Neuronal stem cell (in vitro differentiated cells): ENCODE measurements at regions not wholly inside any gene's neighbourhood (a gene's known extent, or its start where the extent isn't known, plus 50 kb on each side); places are given as distances from the start of the nearest gene placed in this dataset.
A peak's percentile ranks its signal among the peaks of the same experiment; 100 is the strongest.

Source experiments
- DNase-seq: peaks from one replicate; pipeline ENCODE4 v3.0.0-alpha.2; 2013; ENCODE audit warnings: low spot score
- H2AFZ ChIP-seq: one replicate; pipeline ENCODE4 v1.6.1; 2013; ENCODE audit warnings: mild to moderate bottlenecking, low read length, inconsistent platforms
- H2AK5ac ChIP-seq: 2 replicates; pipeline ENCODE4 v1.6.1; 2013; ENCODE audit warnings: low read depth, mild to moderate bottlenecking, inconsistent platforms, low read length, moderate library complexity, mixed read lengths
- H2BK120ac ChIP-seq: 2 replicates; pipeline ENCODE4 v1.6.1; 2013; ENCODE audit warnings: low read depth, mild to moderate bottlenecking, inconsistent platforms, low read length, moderate library complexity, mixed read lengths
- H2BK12ac ChIP-seq: one replicate; pipeline ENCODE4 v1.6.1; 2013; ENCODE audit warnings: low read length, inconsistent platforms
- H2BK15ac ChIP-seq: 2 replicates; pipeline ENCODE4 v1.6.1; 2013; ENCODE audit warnings: mild to moderate bottlenecking, low read length, inconsistent platforms, mixed read lengths
- H2BK5ac ChIP-seq: one replicate; pipeline ENCODE4 v1.6.1; 2013; ENCODE audit warnings: inconsistent platforms, mild to moderate bottlenecking, low read length, moderate library complexity
- H3K14ac ChIP-seq: one replicate; pipeline ENCODE4 v1.6.1; 2013; ENCODE audit warnings: low read length, inconsistent platforms
- H3K18ac ChIP-seq: 2 replicates; pipeline ENCODE4 v1.6.1; 2013; ENCODE audit warnings: low read length, inconsistent platforms
- H3K23ac ChIP-seq: 2 replicates; pipeline ENCODE4 v1.6.1; 2013; ENCODE audit warnings: low read depth, mild to moderate bottlenecking, mixed read lengths, low read length, inconsistent platforms; ENCODE audit not compliant: poor library complexity
- H3K27ac ChIP-seq: replicated peaks from 3 replicates; pipeline ENCODE4 v1.5.1; 2013; ENCODE audit warnings: low read length, inconsistent platforms
- H3K27me3 ChIP-seq, 3 experiments: 2 replicates each; pipeline ENCODE4 v1.6.1; 2013; ENCODE audit warnings: low read length in 3 of 3, mild to moderate bottlenecking in 2 of 3, inconsistent platforms in 1 of 3, low read depth in 1 of 3, mixed read lengths in 1 of 3, moderate library complexity in 1 of 3; ENCODE audit not compliant: control insufficient read depth in 3 of 3, insufficient read depth in 3 of 3
- H3K36me3 ChIP-seq, 2 donors: replicated peaks in 1 of 2; 2 replicates each; pipeline ENCODE4 v1.6.1; 2013; ENCODE audit warnings: low read length in 2 of 2; ENCODE audit not compliant: control insufficient read depth in 2 of 2, insufficient read depth in 2 of 2
- H3K4ac ChIP-seq: 2 replicates; pipeline ENCODE4 v1.6.1; 2013; ENCODE audit warnings: inconsistent platforms, mild to moderate bottlenecking, low read length, moderate library complexity
- H3K4me1 ChIP-seq, 2 donors: 1 replicate in 1 of 2; 2 replicates in 1 of 2; pipeline ENCODE4 v1.6.1; 2013; ENCODE audit warnings: low read length in 2 of 2, low read depth in 1 of 2; ENCODE audit not compliant: control insufficient read depth in 2 of 2, insufficient read depth in 1 of 2
- H3K4me2 ChIP-seq: one replicate; pipeline ENCODE4 v1.6.1; 2013; ENCODE audit warnings: mild to moderate bottlenecking, low read length, inconsistent platforms; ENCODE audit not compliant: insufficient read depth, poor library complexity, severe bottlenecking
- H3K4me3 ChIP-seq, 2 donors: 2 replicates each; pipeline ENCODE4 v1.5.1; 2013; ENCODE audit warnings: low read length in 2 of 2, mild to moderate bottlenecking in 2 of 2, inconsistent platforms in 1 of 2, moderate library complexity in 1 of 2
- H3K79me1 ChIP-seq: one replicate; pipeline ENCODE4 v1.6.1; 2013; ENCODE audit warnings: low read depth, mild to moderate bottlenecking, inconsistent platforms, low read length, moderate library complexity
- H3K9ac ChIP-seq: one replicate; pipeline ENCODE4 v1.6.1; 2013; ENCODE audit warnings: mild to moderate bottlenecking, low read depth, low read length, inconsistent platforms; ENCODE audit not compliant: poor library complexity
- H3K9me3 ChIP-seq, 2 donors: replicated peaks in 1 of 2; 2 replicates each; pipeline versions ENCODE3 to v1.6.1; 2013; ENCODE audit warnings: low read length in 2 of 2, mild to moderate bottlenecking in 2 of 2, inconsistent platforms in 1 of 2, low read depth in 1 of 2, mixed read lengths in 1 of 2, moderate library complexity in 1 of 2; ENCODE audit not compliant: control insufficient read depth in 2 of 2, insufficient read depth in 1 of 2
- H4K8ac ChIP-seq: one replicate; pipeline ENCODE4 v1.6.1; 2013; ENCODE audit warnings: low read depth, mild to moderate bottlenecking, inconsistent platforms, low read length, moderate library complexity
- H4K91ac ChIP-seq: one replicate; pipeline ENCODE4 v1.6.1; 2013; ENCODE audit warnings: low read length, low read depth, mild to moderate bottlenecking, inconsistent platforms; ENCODE audit not compliant: poor library complexity
- WGBS, 2 donors: extraction: QIAGEN DNeasy Blood & Tissue Kit; methylation state at CpG; one replicate each; pipeline ENCODE4 v1.1.7; 2013; ENCODE audit warnings: missing lambda C conversion rate in 2 of 2, mixed read lengths in 1 of 2; ENCODE audit not compliant: insufficient read length in 2 of 2, insufficient replicate concordance in 1 of 2; ENCODE audit errors: extremely low coverage in 2 of 2; 5-methylcytosine and 5-hydroxymethylcytosine counted together

DNA sequence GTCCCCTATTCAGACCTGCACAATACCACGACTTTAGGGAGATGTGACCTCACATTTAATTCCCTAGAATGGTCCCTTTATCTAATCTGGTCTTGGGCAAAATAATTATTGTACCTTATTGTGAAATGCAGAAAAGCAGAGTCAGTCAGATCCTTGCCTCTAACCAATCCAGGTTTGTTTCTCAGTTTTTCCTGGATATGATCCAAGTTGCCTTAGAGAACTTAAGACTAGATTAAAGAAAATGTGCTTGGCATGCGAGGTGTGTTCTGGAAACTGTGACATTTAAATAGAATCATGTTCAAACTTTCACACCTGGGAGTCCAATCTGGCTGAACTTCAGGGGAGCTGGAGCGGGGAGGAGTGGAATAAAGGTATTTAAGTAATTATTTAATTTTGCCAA, 696.2 kb downstream of the DNAH5 start:
- WGBS, 2 donors: no CpG with 5 or more reads among the region's 3 CpGs
- H3K36me3 ChIP-seq: no peaks in the 10 kb centered on the region
- peaks cover 0 to 4% of the 10 kb centered on the region in 2 donors for H3K9me3 ChIP-seq
- H2BK5ac ChIP-seq: no peak overlapping the region
- H3K4ac ChIP-seq: no peak overlapping the region
- H3K18ac ChIP-seq: no peak overlapping the region
- H3K14ac ChIP-seq: no peak overlapping the region
- no peak overlapping the region for H2AFZ ChIP-seq
- no peak overlapping the region for H3K9ac ChIP-seq
- no peak overlapping the region for H2BK12ac ChIP-seq
- no peak overlapping the region for H3K4me2 ChIP-seq
- no peak overlapping the region for H3K4me3 ChIP-seq
- H2BK15ac ChIP-seq: no peak overlapping the region
- no peak overlapping the region for H4K91ac ChIP-seq
- no peak overlapping the region for H3K23ac ChIP-seq
- no peak overlapping the region for H2BK120ac ChIP-seq
- H3K27ac ChIP-seq: no peak overlapping the region
- H2AK5ac ChIP-seq: no peak overlapping the region
- H3K4me1 ChIP-seq: peaks cover 0 to 4% of the 10 kb centered on the region in 2 donors
- H3K79me1 ChIP-seq: no peaks in the 10 kb centered on the region
- H4K8ac ChIP-seq: no peak overlapping the region
- DNase-seq: no peak
- H3K27me3 ChIP-seq: no peaks in the 10 kb centered on the region

DNA sequence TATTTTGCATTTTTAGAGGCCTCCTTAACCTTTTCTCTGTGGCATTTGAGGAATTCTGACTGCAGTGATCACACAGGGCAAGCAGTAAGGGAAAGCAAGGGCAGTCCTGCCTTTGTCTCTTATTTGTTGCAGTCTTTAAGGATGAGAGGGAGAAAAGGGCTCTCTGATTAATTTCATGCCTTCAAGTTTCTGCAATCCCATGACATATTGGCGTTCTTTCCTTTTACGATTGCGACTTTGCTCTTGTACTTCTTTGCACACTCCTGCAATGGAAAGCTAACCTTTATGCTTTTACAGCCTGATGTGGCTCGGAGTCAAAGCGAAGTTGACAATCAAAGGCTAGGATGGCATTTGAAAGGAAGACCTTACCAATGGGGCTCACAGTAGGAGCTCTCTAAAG, 698.4 kb downstream of the DNAH5 start:
- no peak overlapping the region for H3K14ac ChIP-seq
- no peaks in the 10 kb centered on the region for H3K27me3 ChIP-seq
- peaks cover 0 to 4% of the 10 kb centered on the region in 2 donors for H3K4me1 ChIP-seq
- DNase-seq: peak; percentile 11
- H3K9ac ChIP-seq: no peak overlapping the region
- no peak overlapping the region for H3K4me3 ChIP-seq
- H3K9me3 ChIP-seq: peaks cover 0 to 4% of the 10 kb centered on the region in 2 donors
- no peak overlapping the region for H4K91ac ChIP-seq
- H3K4ac ChIP-seq: no peak overlapping the region
- no peak overlapping the region for H2BK5ac ChIP-seq
- no peak overlapping the region for H2BK12ac ChIP-seq
- no peak overlapping the region for H2AK5ac ChIP-seq
- H2BK120ac ChIP-seq: no peak overlapping the region
- peak overlapping the region; percentile 23 for H2AFZ ChIP-seq
- no peaks in the 10 kb centered on the region for H3K36me3 ChIP-seq
- H3K4me2 ChIP-seq: no peak overlapping the region
- no peak overlapping the region for H4K8ac ChIP-seq
- H3K79me1 ChIP-seq: no peaks in the 10 kb centered on the region
- H3K18ac ChIP-seq: no peak overlapping the region
- H3K23ac ChIP-seq: no peak overlapping the region
- H2BK15ac ChIP-seq: no peak overlapping the region
- H3K27ac ChIP-seq: no peak overlapping the region
- WGBS, 2 donors: no CpG with 5 or more reads among the region's 5 CpGs

DNA sequence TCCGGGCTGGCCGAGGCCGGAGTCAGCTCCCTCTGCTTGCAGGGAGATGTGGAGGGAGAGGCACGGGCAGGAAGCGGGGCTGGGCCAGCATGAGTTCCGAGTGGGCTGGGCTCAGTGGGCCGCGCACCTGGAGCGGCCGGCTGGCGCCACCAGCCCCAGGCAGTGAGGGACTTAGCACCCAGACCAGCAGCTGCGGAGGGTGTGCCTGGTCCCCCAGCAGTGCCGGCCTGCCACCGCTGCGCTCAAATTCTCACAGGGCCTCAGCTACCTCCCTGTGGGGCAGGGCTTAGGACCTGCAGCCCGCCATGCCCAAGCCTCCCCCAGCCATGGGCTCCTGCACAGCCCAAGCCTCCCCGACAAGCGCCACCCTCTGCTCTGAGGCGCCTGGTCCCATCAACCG, 700.3 kb downstream of the DNAH5 start:
- Histone ChIP-seq H4K91ac (no peak overlapping the region), H3K36me3 (no peaks in the 10 kb centered on the region), H4K8ac (no peak overlapping the region), H3K18ac (no peak overlapping the region), H3K4ac (no peak overlapping the region), H2BK5ac (no peak overlapping the region), H3K79me1 (no peaks in the 10 kb centered on the region), H3K9ac (no peak overlapping the region), H3K4me2 (no peak overlapping the region), H2BK15ac (no peak overlapping the region), H2AK5ac (no peak overlapping the region), H3K4me3 (no peak overlapping the region), H3K27me3 (no peaks in the 10 kb centered on the region), H3K14ac (no peak overlapping the region), H3K9me3 (peaks cover 0 to 4% of the 10 kb centered on the region in 2 donors), H2AFZ (no peak overlapping the region), H2BK12ac (peak overlapping the region; percentile 16), H3K23ac (no peak overlapping the region), H3K27ac (no peak overlapping the region), H3K4me1 (peaks cover 0 to 4% of the 10 kb centered on the region in 2 donors), H2BK120ac (no peak overlapping the region)
- no CpG with 5 or more reads among the region's 20 CpGs for WGBS, 2 donors
- no peak for DNase-seq

DNA sequence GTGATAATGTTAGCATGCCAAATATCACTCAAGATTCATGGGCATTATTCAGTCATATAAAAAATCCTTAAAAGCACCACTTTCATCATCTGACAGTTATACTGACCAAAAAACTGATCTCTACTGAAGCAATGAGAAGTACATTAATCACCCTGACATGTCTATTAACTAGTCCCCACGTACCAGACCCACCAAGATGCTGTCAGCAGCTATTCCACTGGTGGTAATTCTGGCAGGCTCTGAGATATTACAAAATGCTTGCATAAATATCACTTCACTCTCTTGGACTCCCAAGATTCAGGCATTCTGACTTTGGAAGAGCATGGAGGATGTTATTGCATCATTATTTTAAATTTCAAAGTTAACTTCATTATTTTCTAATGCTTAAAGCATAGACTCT, 717.0 kb downstream of the DNAH5 start:
- no peak overlapping the region for H2AK5ac ChIP-seq
- no CpG with 5 or more reads among the region's 1 CpG for WGBS, 2 donors
- no peak overlapping the region for H2BK15ac ChIP-seq
- H3K18ac ChIP-seq: no peak overlapping the region
- H3K4me2 ChIP-seq: no peak overlapping the region
- H2BK5ac ChIP-seq: no peak overlapping the region
- DNase-seq: no peak
- no peak overlapping the region for H4K8ac ChIP-seq
- no peak overlapping the region for H2AFZ ChIP-seq
- no peak overlapping the region for H3K23ac ChIP-seq
- H3K4me1 ChIP-seq: no peaks in the 10 kb centered on the region
- H3K14ac ChIP-seq: no peak overlapping the region
- H3K27me3 ChIP-seq: no peaks in the 10 kb centered on the region
- H3K79me1 ChIP-seq: no peaks in the 10 kb centered on the region
- H3K4ac ChIP-seq: no peak overlapping the region
- no peak overlapping the region for H3K9ac ChIP-seq
- H3K4me3 ChIP-seq: no peak overlapping the region
- no peak overlapping the region for H2BK12ac ChIP-seq
- H3K36me3 ChIP-seq: no peaks in the 10 kb centered on the region
- no peak overlapping the region for H2BK120ac ChIP-seq
- no peak overlapping the region for H4K91ac ChIP-seq
- no peaks in the 10 kb centered on the region for H3K9me3 ChIP-seq
- H3K27ac ChIP-seq: no peak overlapping the region
